Endothelial cell of umbilical vein (primary cell): ENCODE measurements at regions not wholly inside any gene's neighbourhood (a gene's known extent, or its start where the extent isn't known, plus 50 kb on each side); places are given as distances from the start of the nearest gene placed in this dataset.

Experiments
- BruUV-seq: library from RNA; stranded (reverse); fragments of 400-500 nt; replicated peaks from 2 replicates; lab custom pipeline; 2021; lab: Mats Ljungman, UMichigan
- CTCF ChIA-PET: fragments of 300-600, 350-600 bp; sonication (Branson Sonifier 250); formaldehyde crosslinking; loops from one replicate; lab custom pipeline; 2021; ENCODE audit warnings: antibody characterized with exemption, inconsistent platforms; lab: Charles Lee
- POLR2A ChIA-PET: fragments of 300-600, 350-600 bp; sonication (Branson Sonifier 250); formaldehyde crosslinking; loops from one replicate; lab custom pipeline; 2021; ENCODE audit warnings: antibody characterized with exemption, inconsistent platforms; lab: Charles Lee
- DNase-seq: peaks from one replicate; pipeline ENCODE4 v3.0.0-alpha.2; 2011; ENCODE audit warnings: low read depth, low spot score
- FAIRE-seq: peaks from 2 replicates; lab custom pipeline; 2011; peaks lifted over from hg19 to GRCh38; lab: Jason Lieb, UNC
- H2AFZ ChIP-seq: 2 replicates; pipeline ENCODE4 v1.6.0; 2012; ENCODE audit warnings: low read depth, low read length, control low read depth, inconsistent platforms
- H3K27ac ChIP-seq: 2 replicates; pipeline ENCODE4 v1.5.1; 2011; ENCODE audit warnings: low read depth, mild to moderate bottlenecking, control low read depth, low read length, moderate library complexity; ENCODE audit not compliant: insufficient read depth
- H3K27me3 ChIP-seq, 2 experiments: 2 replicates each; pipeline versions ENCODE4 v1.6.0 to v1.6.1; 2011; ENCODE audit warnings: low read length in 2 of 2, mixed read lengths in 1 of 2; ENCODE audit not compliant: control insufficient read depth in 2 of 2, insufficient read depth in 2 of 2
- H3K36me3 ChIP-seq, 2 experiments: 2 replicates in 1 of 2; 3 replicates in 1 of 2; pipeline ENCODE4 v1.5.1; 2011; ENCODE audit warnings: low read length in 2 of 2, mild to moderate bottlenecking in 1 of 2, moderate library complexity in 1 of 2; ENCODE audit not compliant: control insufficient read depth in 2 of 2, insufficient read depth in 2 of 2; ENCODE audit errors: extremely low read depth in 1 of 2
- H3K4me1 ChIP-seq: 3 replicates; pipeline ENCODE4 v1.5.1; 2011; ENCODE audit warnings: mild to moderate bottlenecking, low read length; ENCODE audit not compliant: control insufficient read depth, insufficient read depth; ENCODE audit errors: extremely low read depth
- H3K4me2 ChIP-seq: 2 replicates; pipeline ENCODE4 v1.6.1; 2011; ENCODE audit warnings: low read length, control low read depth, mixed read lengths; ENCODE audit not compliant: insufficient read depth
- H3K4me3 ChIP-seq, 3 experiments: fragments of 200-600 bp in 1 of 3; sonication (generic), shearing (Covaris generic) in 1 of 3; replicated peaks in 1 of 3; 2 replicates each; pipeline ENCODE4 v1.5.1; 2011 to 2016; ENCODE audit warnings: control low read depth in 3 of 3, low read length in 3 of 3, mild to moderate bottlenecking in 2 of 3, inconsistent platforms in 1 of 3, low read depth in 1 of 3, moderate library complexity in 1 of 3; ENCODE audit not compliant: insufficient read depth in 1 of 3
- H3K79me2 ChIP-seq: 2 replicates; pipeline ENCODE4 v1.6.0; 2012; ENCODE audit warnings: low read length, inconsistent platforms; ENCODE audit not compliant: control insufficient read depth, insufficient read depth
- H3K9ac ChIP-seq: replicated peaks from 2 replicates; pipeline ENCODE3; 2011; ENCODE audit warnings: low read length, control low read depth; ENCODE audit not compliant: insufficient read depth; ENCODE audit errors: extremely low read depth
- H3K9me1 ChIP-seq: replicated peaks from 3 replicates; pipeline ENCODE4 v1.6.0; 2011; ENCODE audit warnings: mild to moderate bottlenecking, low read length; ENCODE audit not compliant: control insufficient read depth, insufficient read depth; ENCODE audit errors: extremely low read depth
- H3K9me3 ChIP-seq: replicated peaks from 2 replicates; pipeline ENCODE4 v1.5.1; 2012; ENCODE audit warnings: low read length, inconsistent platforms; ENCODE audit not compliant: control insufficient read depth, insufficient read depth
- H4K20me1 ChIP-seq: replicated peaks from 2 replicates; pipeline ENCODE3; 2011; ENCODE audit warnings: mild to moderate bottlenecking, low read length; ENCODE audit not compliant: control insufficient read depth, insufficient read depth; ENCODE audit errors: extremely low read depth
- EZH2 ChIP-seq: IDR thresholded peaks from 2 replicates; pipeline ENCODE4 v1.6.1; 2012; ENCODE audit warnings: borderline replicate concordance, low read depth, mild to moderate bottlenecking, moderate library complexity, low read length, inconsistent platforms; ENCODE audit not compliant: severe bottlenecking
- FOS ChIP-seq: IDR thresholded peaks from 2 replicates; pipeline ENCODE4 v1.6.1; 2011; ENCODE audit warnings: mild to moderate bottlenecking, low read length, moderate library complexity, borderline replicate concordance; ENCODE audit not compliant: insufficient read depth
- GATA2 ChIP-seq: IDR thresholded peaks from 2 replicates; pipeline ENCODE4 v1.7.0; 2011; ENCODE audit warnings: low read depth, mild to moderate bottlenecking, moderate library complexity, mixed read lengths, low read length; ENCODE audit not compliant: insufficient read length, insufficient read depth
- JUN ChIP-seq: IDR thresholded peaks from 2 replicates; pipeline ENCODE4 v1.6.1; 2011; ENCODE audit warnings: borderline replicate concordance, low read depth; ENCODE audit not compliant: insufficient read length, insufficient read depth
- MYC ChIP-seq: IDR thresholded peaks from one replicate; pipeline ENCODE4 v1.6.1; 2011; ENCODE audit warnings: mild to moderate bottlenecking, low read depth, low read length
- POLR2A ChIP-seq: IDR thresholded peaks from 2 replicates; pipeline ENCODE4 v1.6.1; 2012; ENCODE audit warnings: low read depth, mild to moderate bottlenecking, control low read depth, low read length
- POLR2AphosphoS5 ChIP-seq: IDR thresholded peaks from 2 replicates; pipeline ENCODE4 v1.6.1; 2012; ENCODE audit warnings: low read depth, mild to moderate bottlenecking, control low read depth, low read length, moderate library complexity; ENCODE audit not compliant: insufficient read depth
- dilution Hi-C: fragments of 300-500 bp; cut with MboI; formaldehyde crosslinking; loops from one replicate; pipeline ENCODE4 v1.15.0; 2019; ENCODE audit warnings: low sequenced_read_pairs; ENCODE audit not compliant: extremely low pct_ligation_motif_present
- intact Hi-C: fragments of 100-400 bp; cut with micrococcal nuclease; formaldehyde crosslinking; loops from one replicate; pipeline ENCODE4 v1.10.0; 2022
- TF ChIP-seq, protein P1 (sequence below): IDR thresholded peaks from 2 replicates; pipeline ENCODE4 v1.6.1; 2011; ENCODE audit not compliant: insufficient read depth, insufficient read length
- TF ChIP-seq, protein P2 (sequence below), 2 donors: IDR thresholded peaks; 1 replicate in 1 of 2; 2 replicates in 1 of 2; pipeline ENCODE4 v1.5.1; 2011; ENCODE audit warnings: low read length in 2 of 2, mild to moderate bottlenecking in 2 of 2, moderate library complexity in 2 of 2, control low read depth in 1 of 2, inconsistent platforms in 1 of 2, low read depth in 1 of 2; ENCODE audit not compliant: insufficient read depth in 1 of 2; ENCODE audit errors: extremely low read depth in 1 of 2

DNA sequence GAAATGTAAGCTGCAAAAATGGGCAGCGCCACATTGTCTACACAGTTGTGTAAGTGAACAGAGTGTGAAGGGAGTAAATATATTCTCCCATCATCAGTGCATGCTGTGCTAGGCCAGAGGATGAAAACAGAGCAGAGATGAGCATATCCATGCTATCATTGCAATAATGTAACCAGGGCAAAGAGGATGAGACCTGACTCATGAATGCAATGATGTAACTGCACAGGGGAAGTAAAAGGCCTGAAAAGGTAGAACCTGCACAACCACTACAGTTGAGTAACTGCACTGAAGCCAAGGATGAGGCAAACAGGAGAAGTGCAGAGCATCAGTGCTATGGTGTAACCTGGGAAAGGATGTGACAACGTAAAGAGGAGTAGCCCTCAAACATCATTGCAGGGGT, 220.4 kb upstream of the FAM47C start:
- H3K79me2 ChIP-seq: no peaks in the 10 kb centered on the region
- no peaks in the 10 kb centered on the region for H4K20me1 ChIP-seq
- TF ChIP-seq POLR2A: no peak
- TF ChIP-seq MYC: no peak
- TF ChIP-seq, protein P1, sequence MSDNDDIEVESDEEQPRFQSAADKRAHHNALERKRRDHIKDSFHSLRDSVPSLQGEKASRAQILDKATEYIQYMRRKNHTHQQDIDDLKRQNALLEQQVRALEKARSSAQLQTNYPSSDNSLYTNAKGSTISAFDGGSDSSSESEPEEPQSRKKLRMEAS: no peak
- TF ChIP-seq, protein P2, sequence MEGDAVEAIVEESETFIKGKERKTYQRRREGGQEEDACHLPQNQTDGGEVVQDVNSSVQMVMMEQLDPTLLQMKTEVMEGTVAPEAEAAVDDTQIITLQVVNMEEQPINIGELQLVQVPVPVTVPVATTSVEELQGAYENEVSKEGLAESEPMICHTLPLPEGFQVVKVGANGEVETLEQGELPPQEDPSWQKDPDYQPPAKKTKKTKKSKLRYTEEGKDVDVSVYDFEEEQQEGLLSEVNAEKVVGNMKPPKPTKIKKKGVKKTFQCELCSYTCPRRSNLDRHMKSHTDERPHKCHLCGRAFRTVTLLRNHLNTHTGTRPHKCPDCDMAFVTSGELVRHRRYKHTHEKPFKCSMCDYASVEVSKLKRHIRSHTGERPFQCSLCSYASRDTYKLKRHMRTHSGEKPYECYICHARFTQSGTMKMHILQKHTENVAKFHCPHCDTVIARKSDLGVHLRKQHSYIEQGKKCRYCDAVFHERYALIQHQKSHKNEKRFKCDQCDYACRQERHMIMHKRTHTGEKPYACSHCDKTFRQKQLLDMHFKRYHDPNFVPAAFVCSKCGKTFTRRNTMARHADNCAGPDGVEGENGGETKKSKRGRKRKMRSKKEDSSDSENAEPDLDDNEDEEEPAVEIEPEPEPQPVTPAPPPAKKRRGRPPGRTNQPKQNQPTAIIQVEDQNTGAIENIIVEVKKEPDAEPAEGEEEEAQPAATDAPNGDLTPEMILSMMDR (IDR thresholded peaks at IDR 0.05; ENCODE audit: extremely low read depth in 1 of 2, insufficient read depth in 1 of 2, low read depth in 1 of 2, low read length in 2 of 2): no peak
- TF ChIP-seq JUN: no peak
- TF ChIP-seq FOS: no peak
- no peak for TF ChIP-seq GATA2
- no peak for TF ChIP-seq POLR2AphosphoS5
- no peak for TF ChIP-seq EZH2
- no peak overlapping the region for H3K27ac ChIP-seq
- H2AFZ ChIP-seq: no peak overlapping the region
- H3K4me1 ChIP-seq: no peaks in the 10 kb centered on the region
- no peaks in the 10 kb centered on the region for H3K27me3 ChIP-seq
- intact Hi-C loops: no loop called here
- no peak overlapping the region for H3K4me2 ChIP-seq
- FAIRE-seq: no peak
- dilution Hi-C loops: no loop called here
- H3K9me3 ChIP-seq: no peaks in the 10 kb centered on the region
- DNase-seq: no peak
- H3K9ac ChIP-seq: no peak overlapping the region
- H3K9me1 ChIP-seq: no peaks in the 10 kb centered on the region
- no peak overlapping the region for H3K4me3 ChIP-seq
- POLR2A ChIA-PET: no interaction called here
- BruUV-seq: no TSS peak
- H3K36me3 ChIP-seq: no peaks in the 10 kb centered on the region
- CTCF ChIA-PET: no interaction called here
